Vagina (tissue), 2 donors: ENCODE measurements at regions not wholly inside any gene's neighbourhood (a gene's known extent, or its start where the extent isn't known, plus 50 kb on each side); places are given as distances from the start of the nearest gene placed in this dataset.

Experiments
- CTCF ChIP-seq, 3 experiments: fragments of 450-650 bp in 2 of 3; fragments of 200-600 bp in 1 of 3; sonication (generic) in 1 of 3; IDR thresholded peaks; one replicate each; pipeline ENCODE4 v1.5.1; 2017 to 2019; ENCODE audit warnings: antibody characterized with exemption in 3 of 3, mild to moderate bottlenecking in 2 of 3, moderate library complexity in 2 of 3
- POLR2A ChIP-seq, 2 donors: fragments of 450-650 bp; IDR thresholded peaks; one replicate each; pipeline ENCODE4 v1.6.1; 2017; ENCODE audit warnings: antibody characterized with exemption in 2 of 2, mild to moderate bottlenecking in 2 of 2, moderate library complexity in 2 of 2
- POLR2AphosphoS5 ChIP-seq, 2 donors: sonication (generic); formaldehyde crosslinking; IDR thresholded peaks; one replicate each; pipeline ENCODE4 v1.9.0; 2017; ENCODE audit warnings: antibody characterized with exemption in 2 of 2, mild to moderate bottlenecking in 2 of 2, low read depth in 1 of 2; ENCODE audit not compliant: insufficient read depth in 1 of 2

- no peak for TF ChIP-seq CTCF (IDR thresholded peaks at IDR 0.05)
- no peak for TF ChIP-seq POLR2AphosphoS5 (IDR thresholded peaks at IDR 0.05; ENCODE audit: insufficient read depth in 1 of 2, low read depth in 1 of 2)
- TF ChIP-seq POLR2A (IDR thresholded peaks at IDR 0.05): no peak
These were observed 79.8 kb upstream of the ZNF716 start for GRCh38 chr7:57370066-57370738.
